ENCODE measurements at regions not wholly inside any gene's neighbourhood (a gene's known extent, or its start where the extent isn't known, plus 50 kb on each side); places are given as distances from the start of the nearest gene placed in this dataset.

- no peaks in the 10 kb centered on the region for H3K36me3 ChIP-seq (replicated peaks in 1 of 2; ENCODE audit: control insufficient read depth in 1 of 2, insufficient read depth in 2 of 2, low read length in 1 of 2)
- H3K9me2 ChIP-seq: no peaks in the 10 kb centered on the region
- ChIA-PET CTCF (interaction anchor here (1.4 to 2.6 kb wide), 2 partner anchors 10 to 366 kb away, joined by 4 to 11 read pairs; no protein-coding TSS in a partner anchor), POLR2A (no interaction called here)
- no peaks in the 10 kb centered on the region for H3K9me3 ChIP-seq
- H3F3A ChIP-seq (replicated peaks; ENCODE audit: insufficient read depth): peaks cover 7% of the 10 kb centered on the region
- no peak overlapping the region for H3K9ac ChIP-seq
- H4K20me1 ChIP-seq (ENCODE audit: insufficient read depth): no peaks in the 10 kb centered on the region
- no peak overlapping the region for H3K4me3 ChIP-seq (ENCODE audit: low read depth in 2 of 2, low read length in 1 of 2)
- no peaks in the 10 kb centered on the region for H3K79me2 ChIP-seq (ENCODE audit: insufficient read depth)
- no peak overlapping the region for H2AFZ ChIP-seq (ENCODE audit: low read depth)
- H3K27me3 ChIP-seq (ENCODE audit: insufficient read depth): no peaks in the 10 kb centered on the region
- WGBS (ENCODE audit: low lambda C conversion rate): 35% methylated on average over 8 of the region's 13 CpGs
- no peak overlapping the region for H3K27ac ChIP-seq (ENCODE audit: low read depth in 2 of 2, low read length in 1 of 2)
- peaks cover 0 to 6% of the 10 kb centered on the region in 2 experiments; a peak in 1 of 4 replicates for H3K4me1 ChIP-seq (ENCODE audit: control insufficient read depth in 1 of 2, insufficient read depth in 2 of 2, low read depth in 1 of 2, low read length in 1 of 2)
- no peak for TF ChIP-seq NFIC (IDR thresholded peaks at IDR 0.05; ENCODE audit: borderline replicate concordance)
- TF ChIP-seq IRF3 (IDR thresholded peaks at IDR 0.05; ENCODE audit: low read depth, low read length): no peak
- no peak for TF ChIP-seq MXI1 (IDR thresholded peaks at IDR 0.05; ENCODE audit: low read depth, low read length)
- TF ChIP-seq MEF2A (IDR thresholded peaks at IDR 0.05; ENCODE audit: borderline replicate concordance, low read depth): no peak
- TF ChIP-seq FOSL2 (IDR thresholded peaks at IDR 0.05; ENCODE audit: borderline replicate concordance, low read depth): no peak
- TF ChIP-seq SMC3 (IDR thresholded peaks at IDR 0.05; ENCODE audit: low read depth, low read length): no peak
- TF ChIP-seq USF2 (IDR thresholded peaks at IDR 0.05; ENCODE audit: borderline replicate concordance, low read depth, low read length): no peak
- no peak for TF ChIP-seq ZBTB33 (IDR thresholded peaks at IDR 0.05; ENCODE audit: borderline replicate concordance, low read depth)
- no peak for TF ChIP-seq RAD21 (IDR thresholded peaks at IDR 0.05; ENCODE audit: low read length)
- TF ChIP-seq CHD2 (IDR thresholded peaks at IDR 0.05; ENCODE audit: low read length, partially characterized antibody): no peak
- TF ChIP-seq YY1 (IDR thresholded peaks at IDR 0.05; ENCODE audit: low read depth): no peak
- TF ChIP-seq, protein P1, sequence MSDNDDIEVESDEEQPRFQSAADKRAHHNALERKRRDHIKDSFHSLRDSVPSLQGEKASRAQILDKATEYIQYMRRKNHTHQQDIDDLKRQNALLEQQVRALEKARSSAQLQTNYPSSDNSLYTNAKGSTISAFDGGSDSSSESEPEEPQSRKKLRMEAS (IDR thresholded peaks at IDR 0.05; ENCODE audit: low read depth): no peak
- TF ChIP-seq GABPA (IDR thresholded peaks at IDR 0.05; ENCODE audit: low read depth): no peak
- TF ChIP-seq NRF1 (IDR thresholded peaks at IDR 0.05; ENCODE audit: low read depth, low read length): no peak
- TF ChIP-seq EZH2phosphoT487 (IDR thresholded peaks at IDR 0.05; ENCODE audit: borderline replicate concordance, low read depth): no peak
- TF ChIP-seq TCF12 (IDR thresholded peaks at IDR 0.05): no peak
- DNase-seq: peak; percentile 50
- H3K4me2 ChIP-seq: no peak overlapping the region
These were observed 328.7 kb downstream of the CXCL12 start for GRCh38 chr10:44056206-44056605.
